Fibroblast of villous mesenchyme (primary cell): ENCODE measurements at regions not wholly inside any gene's neighbourhood (a gene's known extent, or its start where the extent isn't known, plus 50 kb on each side); places are given as distances from the start of the nearest gene placed in this dataset.

Source experiments
- DNase-seq: peaks from one replicate; pipeline ENCODE4 v3.0.0-alpha.2; 2010; ENCODE audit warnings: low read depth
- H3K4me3 ChIP-seq: 2 replicates; pipeline ENCODE4 v1.5.1; 2011; ENCODE audit warnings: low read depth, mild to moderate bottlenecking, low read length
- CTCF ChIP-seq: IDR thresholded peaks from 2 replicates; pipeline ENCODE4 v1.5.1; 2012; ENCODE audit warnings: low read depth, mild to moderate bottlenecking, low read length; ENCODE audit not compliant: insufficient read depth

- no peak for DNase-seq
- no peak overlapping the region for H3K4me3 ChIP-seq
These were observed 438.5 kb upstream of the TRIB2 start for GRCh38 chr2:12278217-12278750.

GRCh38 chr2:12282780-12283695 lies 433.7 kb upstream of the TRIB2 start:
- no peak for TF ChIP-seq CTCF
- DNase-seq: no peak
- no peak overlapping the region for H3K4me3 ChIP-seq

More at GRCh38 chr2:12278217-12278750, 438.5 kb upstream of the TRIB2 start:
- TF ChIP-seq CTCF: no peak

GRCh38 chr2:12284037-12284436 lies 432.7 kb upstream of the TRIB2 start:
- TF ChIP-seq CTCF: no peak
- no peak for DNase-seq
- no peak overlapping the region for H3K4me3 ChIP-seq

GRCh38 chr2:12284487-12284886 lies 432.2 kb upstream of the TRIB2 start:
- TF ChIP-seq CTCF: no peak
- H3K4me3 ChIP-seq: no peak overlapping the region
- peak; percentile 84 for DNase-seq

- no peak for TF ChIP-seq CTCF
- H3K4me3 ChIP-seq: no peak overlapping the region
- DNase-seq: no peak
These were observed 430.4 kb upstream of the TRIB2 start for GRCh38 chr2:12286347-12286746.

GRCh38 chr2:12287220-12287751 lies 429.4 kb upstream of the TRIB2 start:
- no peak overlapping the region for H3K4me3 ChIP-seq
- peak; percentile 40 for DNase-seq
- no peak for TF ChIP-seq CTCF
